NCI-H2081 (cell line): ENCODE measurements at regions not wholly inside any gene's neighbourhood (a gene's known extent, or its start where the extent isn't known, plus 50 kb on each side); places are given as distances from the start of the nearest gene placed in this dataset.
"Not testable (repeated sequence)": the region's sequence is repeated elsewhere in the genome, so short reads cannot be mapped to it uniquely, and the experiment has no call there.

ENCODE experiments used
- DNase-seq, 2 experiments: peaks; one replicate each; lab custom pipeline; 2025; lab: John Stamatoyannopoulos, UW

DNA sequence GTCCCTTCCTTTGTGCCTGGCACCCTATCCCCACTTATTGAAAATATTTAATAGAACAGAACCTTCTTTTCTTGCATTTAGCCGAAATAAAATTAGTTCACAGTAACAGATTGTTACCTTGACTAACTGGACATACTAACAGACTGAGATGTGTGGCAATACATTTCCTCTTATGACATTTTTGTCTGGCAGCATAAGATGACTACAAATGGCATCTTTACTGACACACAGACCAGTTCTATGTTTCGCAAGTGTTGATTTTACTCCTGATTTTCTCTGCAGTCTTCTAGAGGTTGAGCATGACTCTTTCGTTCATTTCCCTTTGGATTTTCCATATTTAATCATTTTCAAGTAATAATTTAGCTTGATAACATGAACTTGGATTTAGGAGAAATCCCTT is 474.6 kb downstream of the CBLN4 start:
- DNase-seq: no peak

DNA sequence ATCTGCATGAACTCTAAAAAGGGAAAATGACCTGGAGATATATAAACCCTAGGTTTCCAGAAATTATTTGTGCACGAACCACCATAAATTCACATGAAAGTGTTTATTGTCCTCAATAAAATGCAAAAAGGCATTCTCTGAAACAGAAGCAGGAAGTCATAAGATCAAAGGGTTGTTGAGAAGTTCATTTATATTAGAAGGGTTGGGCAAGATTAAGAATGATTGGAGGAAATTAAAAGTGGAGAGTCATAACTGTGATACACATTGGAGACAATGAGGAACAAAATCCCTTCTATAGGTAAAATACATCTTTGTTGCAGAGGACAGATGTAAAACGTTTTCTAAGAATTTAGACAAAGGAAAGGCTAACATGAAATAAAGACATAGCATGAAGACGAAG is 476.8 kb downstream of the CBLN4 start:
- no peak for DNase-seq

DNA sequence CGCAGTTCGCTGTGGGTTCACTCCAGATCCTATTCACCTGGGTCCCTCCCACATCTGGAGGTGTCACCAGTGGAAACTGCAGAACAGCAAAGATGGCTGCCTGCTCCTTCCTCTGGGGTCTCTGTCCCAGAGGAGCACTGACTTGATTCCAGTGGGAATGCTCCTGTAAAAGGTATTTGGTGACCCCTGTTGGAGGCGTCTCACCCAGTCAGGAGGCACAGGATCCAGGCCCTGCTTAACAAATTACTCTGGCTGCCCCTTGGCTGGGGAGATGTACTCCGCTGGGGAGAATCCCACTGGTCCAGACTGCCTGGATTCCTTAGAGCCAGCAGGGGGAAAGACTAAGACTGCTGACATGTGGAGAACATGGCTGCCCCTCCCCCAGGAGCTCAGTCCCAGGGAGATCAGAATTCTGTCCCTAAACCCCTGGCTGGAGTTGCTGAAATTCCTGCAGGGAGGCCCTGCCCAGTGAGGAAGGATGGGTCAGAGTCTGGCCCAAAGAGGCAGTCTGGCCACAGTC is 483.0 kb downstream of the CBLN4 start:
- DNase-seq: no peak

DNA sequence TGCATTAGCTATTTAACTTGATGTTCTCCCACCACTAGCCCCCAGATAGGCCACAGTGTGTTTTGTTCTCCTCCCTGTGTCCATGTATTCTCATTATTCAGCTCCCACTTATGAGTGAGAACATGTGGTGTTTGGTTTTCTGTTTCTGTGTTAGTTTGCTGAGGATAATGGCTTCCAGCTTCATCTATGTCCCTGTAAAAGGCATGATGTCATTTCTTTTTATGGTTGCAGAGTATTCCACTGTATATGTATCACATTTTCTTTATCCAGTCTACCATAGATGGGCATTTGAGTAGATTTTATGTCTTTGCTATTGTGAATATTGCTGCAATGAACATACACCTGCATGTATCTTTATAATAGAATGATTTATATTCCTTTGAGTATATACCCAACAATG is 487.7 kb downstream of the CBLN4 start:
- DNase-seq: not testable (repeated sequence)

DNA sequence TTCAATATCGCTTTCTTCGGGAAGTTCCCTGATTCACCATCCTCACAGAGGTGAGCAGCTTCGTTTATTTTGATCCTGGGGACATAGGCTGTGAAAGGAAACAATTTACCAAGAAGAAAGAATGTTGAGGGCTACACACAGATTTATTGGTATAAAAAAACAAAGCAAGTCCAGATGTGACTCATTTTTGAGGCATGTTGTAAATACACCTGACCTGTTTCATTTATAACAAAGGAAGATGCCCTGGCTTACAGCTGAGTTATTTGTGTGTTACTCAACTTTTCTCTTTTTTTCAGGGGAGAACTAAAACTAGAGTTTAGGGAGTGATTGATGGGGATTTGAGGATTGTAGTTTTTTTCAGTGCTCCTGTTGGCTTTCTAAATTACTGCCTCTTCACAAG is 489.5 kb downstream of the CBLN4 start:
- no peak for DNase-seq

DNA sequence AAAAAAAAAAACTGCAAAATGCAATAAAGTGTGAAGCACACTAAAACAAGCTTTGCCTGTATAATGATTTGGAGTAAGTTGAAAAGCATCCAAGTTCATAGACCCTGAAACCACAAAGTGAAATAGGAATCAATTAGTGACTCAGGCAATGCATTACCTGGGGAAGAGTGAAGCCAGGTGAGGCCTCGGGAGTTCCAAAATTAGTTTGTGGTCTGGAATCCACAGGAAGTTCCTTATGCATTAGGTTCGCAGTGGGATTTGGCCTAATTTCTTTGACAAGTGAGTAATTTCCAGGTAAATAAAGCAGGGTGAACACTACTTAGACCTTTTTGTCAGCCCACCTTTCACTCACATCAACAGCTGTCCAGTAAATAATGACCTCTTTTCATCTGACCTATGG is 490.8 kb downstream of the CBLN4 start:
- peak; percentile 27 to 38 for DNase-seq

DNA sequence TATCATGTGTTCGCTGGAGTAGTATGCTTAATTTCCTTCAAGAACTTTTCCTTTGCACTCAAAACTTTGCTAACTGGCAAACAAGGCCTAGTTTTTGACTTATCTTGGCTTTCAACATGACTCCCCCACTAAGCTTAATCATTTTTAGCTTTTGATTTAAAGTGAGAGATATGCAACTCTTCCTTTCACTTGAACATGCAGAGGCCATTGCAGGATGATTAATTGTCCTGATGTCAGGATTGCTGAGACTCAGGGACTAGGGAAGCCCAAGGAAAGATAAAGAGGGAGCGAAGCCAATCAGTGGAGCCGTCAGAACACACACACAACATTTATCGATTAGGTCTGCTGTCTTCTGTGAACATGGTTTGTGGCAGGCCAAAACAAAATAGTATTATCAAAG is 491.4 kb downstream of the CBLN4 start:
- no peak for DNase-seq

DNA sequence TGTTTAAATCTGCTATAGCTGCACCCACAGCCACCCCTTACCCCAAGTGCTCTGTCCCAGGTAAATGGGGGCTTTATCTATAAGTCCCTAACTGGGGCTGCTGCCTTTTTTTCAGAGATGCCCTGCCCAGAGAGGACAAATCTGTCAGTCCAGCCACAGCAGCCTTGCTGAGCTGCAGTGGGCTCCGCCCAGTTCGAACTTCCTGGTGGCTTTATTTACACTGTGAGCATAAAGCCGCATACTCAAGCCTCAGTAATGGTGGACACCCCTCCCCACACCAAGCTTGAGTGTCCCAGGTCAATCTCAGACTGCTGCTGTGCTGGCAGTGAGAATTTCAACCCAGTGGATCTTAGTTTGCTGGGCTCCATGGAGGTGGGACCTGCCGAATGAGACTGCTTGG is 505.2 kb downstream of the CBLN4 start:
- DNase-seq: no peak

DNA sequence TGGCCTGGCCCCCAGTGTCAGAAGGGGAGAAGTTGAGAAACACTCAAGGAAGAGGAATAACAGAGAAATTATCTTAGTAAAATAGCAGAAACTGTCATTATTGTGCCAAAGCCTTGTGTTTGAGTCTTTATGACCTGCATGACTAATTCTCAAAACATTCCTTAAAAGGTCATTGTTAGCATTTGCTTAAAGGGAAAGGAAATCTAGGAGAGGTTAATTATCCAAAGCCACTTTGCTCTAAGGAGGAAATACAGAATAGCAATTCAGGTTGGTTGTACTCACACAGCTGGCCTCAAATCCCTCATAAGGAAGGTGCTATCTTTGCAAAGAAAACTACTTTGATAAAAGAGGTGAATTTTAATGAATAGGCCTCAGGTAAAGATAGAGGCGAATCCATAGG is 516.7 kb downstream of the CBLN4 start:
- DNase-seq: no peak

DNA sequence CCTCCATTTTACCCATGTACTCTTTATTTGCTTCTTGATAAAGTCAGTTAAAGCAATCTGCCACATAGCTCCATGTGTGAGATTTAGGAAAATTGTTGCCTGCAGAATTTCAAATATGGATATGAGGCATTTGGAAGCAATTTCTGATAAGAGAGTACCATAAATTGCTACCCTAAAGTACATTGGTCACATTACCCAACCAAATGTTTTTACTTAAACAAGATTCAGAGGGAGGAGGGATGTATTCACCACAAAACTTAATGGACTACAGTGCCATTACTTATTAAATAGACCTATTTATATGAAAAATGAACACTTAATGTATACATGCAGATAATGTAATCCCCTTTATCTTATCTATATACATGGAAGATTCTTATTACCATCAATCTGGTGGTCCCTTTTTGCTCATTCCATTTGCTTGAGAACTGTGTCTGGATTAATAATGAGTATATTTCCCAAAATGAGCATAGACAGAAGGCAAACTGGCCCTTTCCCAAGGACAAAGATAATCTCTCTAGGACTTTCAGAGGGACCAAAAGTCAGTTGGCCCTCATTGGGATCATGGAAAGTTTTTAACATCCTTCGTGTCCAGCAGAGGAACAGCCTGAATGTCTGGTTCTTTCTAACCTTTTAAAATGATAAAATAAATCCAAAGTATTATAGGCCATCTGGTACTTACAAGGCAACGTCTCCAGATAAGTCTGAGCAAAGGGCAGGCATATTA is 526.4 kb downstream of the CBLN4 start:
- DNase-seq: no peak

DNA sequence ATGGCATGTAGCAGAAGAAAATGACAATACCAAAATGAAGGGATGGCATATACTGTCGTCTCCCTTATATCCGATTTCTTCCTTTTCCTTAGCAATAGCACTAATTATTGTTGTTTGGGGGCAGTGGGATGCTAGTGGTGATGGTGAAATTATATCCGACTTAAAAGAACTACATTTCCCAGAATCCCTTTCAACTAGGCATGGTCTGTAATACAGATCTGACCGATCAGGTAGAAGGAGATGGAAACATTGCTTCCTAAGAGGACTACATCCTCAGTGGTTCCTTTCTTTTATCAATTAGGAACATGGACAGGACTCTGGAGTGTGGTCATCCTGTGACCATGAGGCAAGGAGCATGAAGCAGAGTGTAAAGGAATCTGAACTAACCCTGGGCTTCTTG is 532.6 kb downstream of the CBLN4 start:
- no peak for DNase-seq

DNA sequence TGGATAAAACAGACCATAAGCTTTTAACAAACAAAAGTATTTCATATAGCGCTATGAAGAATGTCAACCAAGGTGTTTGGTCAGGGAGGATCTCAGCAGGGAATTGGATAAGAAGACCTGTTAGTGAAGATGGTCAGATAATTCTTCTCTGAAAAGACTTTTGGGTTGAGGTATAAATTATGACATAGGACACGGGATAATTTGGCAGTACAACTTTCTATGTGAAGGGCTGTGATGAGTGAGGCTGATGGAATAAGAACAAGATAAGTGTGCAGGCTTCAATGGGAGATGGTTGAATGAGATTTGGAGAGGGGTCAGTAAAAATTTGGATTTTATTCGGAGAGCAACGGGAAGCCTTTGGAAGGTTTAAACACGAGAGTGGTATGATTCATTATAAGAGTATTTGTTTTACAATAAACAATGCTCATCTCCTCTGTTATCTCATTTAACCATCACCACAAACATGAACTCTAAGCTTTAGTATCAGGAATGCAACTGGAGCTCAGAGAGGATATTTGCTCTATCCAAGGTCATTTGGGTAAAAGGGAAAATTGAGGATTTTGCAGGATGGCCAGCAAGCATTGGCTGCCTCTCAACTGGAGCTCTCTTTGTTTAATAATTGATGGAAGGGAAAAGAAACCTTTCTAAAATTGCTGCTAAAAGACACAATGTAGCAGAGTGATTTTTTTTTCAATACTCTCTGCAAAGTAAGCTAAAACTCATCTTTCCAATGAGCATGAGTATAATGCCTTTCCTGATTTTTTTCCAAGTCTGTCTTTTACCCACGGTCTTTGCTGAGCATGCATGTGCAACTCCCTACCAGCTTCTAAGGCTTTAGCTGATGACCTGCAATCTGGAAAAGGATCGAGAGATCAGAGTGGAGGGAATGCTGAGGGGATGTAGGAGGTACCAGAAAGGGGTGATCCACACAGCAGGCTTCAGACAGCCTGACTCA is 534.0 kb downstream of the CBLN4 start:
- no peak for DNase-seq

DNA sequence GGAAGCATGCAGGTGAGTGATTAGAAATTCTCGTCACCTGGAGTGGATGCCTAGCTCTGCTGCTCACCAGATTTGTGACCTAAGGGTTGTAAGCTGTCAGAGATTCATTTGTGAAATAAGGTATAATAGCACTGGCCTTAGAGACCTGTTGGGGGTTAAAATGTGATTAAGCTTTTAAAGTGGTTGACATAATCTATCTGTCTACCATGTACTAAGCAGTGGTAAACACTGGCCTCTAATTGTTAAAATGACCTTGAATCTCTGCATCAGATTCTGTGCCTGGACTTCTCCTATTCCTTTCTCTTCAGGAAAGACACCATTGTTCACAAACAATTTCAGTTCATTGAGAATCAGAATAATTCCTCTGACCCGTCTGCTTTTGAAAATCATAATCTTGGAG is 536.2 kb downstream of the CBLN4 start:
- DNase-seq: no peak

DNA sequence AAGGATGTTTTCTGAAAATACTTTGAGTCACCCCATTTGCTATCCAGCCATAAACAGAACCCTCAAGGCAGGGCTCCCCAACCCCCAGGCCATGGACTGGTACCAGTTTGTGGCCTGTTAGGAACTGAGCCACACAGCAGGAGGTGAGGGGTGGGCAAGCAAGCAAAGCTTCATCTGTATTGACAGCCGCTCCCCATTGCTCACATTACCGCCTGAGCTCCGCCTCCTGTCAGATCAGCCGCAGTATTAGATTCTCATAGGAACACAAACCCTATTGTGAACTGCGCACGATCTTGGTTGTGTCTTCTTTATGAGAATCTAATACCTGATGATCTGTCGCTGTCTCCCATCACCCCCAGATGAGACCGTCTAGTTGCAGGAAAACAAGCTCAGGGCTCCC is 543.8 kb downstream of the CBLN4 start:
- no peak for DNase-seq

DNA sequence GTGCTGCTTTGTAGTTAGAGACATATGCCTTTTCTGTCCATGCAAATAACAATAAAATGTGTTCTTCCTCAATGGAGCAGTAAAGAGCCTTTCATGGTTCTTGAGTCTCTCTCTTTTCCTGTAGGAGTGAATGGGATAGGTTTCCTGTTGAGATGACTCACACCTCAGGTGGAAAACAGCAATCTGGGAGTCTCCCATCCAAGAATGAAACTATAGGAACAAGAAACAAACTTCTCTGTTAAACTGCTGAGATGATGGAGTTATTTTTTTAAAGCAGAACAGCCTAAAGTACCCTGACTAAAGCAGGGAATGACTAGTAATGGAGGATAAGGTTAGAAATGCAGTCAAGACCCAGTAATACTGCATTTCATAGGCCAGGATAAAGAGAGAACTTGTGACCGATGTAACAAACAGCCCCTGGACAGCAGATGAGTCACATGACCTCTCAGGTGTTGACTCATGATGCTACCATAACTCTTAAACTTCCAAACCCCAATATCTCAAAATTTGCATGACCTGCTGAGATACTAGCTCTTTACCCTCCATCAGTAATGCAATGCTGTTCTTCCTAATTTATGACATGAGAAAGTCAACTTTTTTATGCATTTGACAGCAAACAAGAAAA is 548.9 kb downstream of the CBLN4 start:
- DNase-seq: no peak

DNA sequence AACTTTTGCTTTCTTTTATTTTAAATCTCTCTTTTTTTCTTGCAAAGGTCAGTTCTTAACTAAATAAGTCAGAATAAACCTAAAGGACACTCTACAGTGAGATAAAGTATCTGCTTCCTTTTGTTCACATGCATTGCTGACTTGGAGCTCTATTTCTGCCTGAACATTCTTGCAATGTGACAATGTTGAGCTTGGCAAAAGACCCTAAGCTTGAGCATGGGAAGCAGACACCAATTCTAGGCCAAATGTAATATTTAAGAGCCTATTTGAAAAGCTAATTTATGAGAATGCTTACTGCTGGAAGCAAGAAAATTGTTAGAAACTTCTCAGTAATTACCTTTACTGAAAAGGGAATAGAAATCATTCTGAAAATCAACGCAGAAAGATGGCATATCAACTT is 556.2 kb downstream of the CBLN4 start:
- no peak for DNase-seq

DNA sequence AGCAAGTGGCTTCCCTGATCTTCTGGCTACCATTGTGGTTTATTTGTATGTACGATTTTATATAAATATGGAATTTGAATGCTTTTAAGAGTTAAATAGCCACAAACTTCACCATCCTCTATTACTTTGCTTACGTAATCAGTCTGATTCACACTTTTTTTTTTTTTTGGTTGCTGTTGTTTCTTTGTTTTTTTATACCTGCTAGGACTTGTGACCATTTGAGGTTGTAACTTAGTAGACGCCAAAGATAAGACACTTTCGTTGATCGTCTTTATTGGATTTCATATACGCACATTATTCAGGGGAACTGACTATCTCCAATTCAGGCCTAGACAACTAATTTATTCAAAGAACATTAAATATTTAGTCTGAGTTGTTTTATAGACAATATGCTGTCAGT is 559.0 kb downstream of the CBLN4 start:
- DNase-seq: no peak

DNA sequence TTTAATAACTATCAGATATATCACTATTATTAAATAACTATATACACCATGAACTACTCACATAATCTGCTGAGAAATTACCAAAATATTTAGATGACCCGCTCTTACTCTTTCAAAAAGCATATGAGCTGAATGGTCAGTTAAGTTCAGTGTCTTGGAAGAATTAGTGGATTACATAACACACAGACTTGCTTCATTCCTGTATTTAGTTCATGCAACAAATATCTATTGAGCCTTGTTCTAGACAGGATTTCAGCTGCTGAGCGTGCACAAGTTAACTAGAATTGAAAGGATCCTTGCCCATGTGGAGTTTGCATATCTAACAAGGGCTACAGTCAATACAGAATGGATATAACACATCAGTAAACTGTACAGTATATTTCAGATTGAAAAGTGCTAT is 566.2 kb downstream of the CBLN4 start:
- DNase-seq: no peak

DNA sequence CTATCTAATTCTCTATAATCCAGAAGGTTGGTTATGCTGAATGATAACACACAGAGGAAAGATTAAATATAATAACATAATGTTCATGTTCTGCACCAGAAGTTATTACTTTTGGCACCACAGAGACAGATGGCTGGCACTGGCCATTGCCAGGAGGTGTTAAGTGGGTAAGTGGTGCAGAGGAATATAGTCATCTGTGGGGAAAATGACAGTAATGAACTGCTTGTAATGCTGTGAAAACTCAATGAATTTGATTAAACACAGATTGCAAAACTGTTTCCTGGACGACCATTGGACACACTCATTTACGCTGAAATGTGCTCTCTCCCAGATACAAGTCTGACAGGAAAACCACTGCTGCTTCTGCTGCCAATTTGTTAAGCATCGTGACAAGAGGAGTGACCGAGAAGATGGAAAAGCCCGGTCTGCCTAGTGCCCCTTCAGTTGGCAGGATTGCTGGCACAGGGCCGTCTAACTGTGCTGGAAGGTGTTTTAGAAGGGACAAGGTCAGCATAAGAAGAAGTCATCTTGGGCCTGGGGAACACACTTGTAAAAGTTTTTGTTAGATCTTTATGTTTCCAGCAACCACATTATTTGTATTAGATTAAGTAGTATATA is 567.4 kb downstream of the CBLN4 start:
- peak; percentile 81 to 93 for DNase-seq

DNA sequence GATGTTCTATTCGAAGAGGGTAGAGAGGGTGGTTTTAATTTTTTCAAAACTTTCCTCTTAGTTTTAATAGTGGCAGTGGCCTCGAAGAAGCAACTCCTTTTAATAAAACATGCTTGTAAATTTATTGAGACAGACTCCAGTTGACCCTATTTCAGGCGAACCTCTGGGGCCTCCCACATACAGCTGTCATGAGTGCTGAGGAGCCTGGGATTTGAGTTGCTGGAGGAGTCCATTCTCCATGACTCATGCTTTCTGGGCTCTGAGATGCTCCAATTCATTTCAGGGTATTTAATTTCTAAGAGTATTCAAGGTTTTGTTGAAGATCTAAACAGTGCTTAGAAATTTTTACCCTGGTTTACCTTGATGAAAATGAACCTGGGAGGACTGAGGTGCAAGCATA is 580.4 kb downstream of the CBLN4 start:
- DNase-seq: no peak

DNA sequence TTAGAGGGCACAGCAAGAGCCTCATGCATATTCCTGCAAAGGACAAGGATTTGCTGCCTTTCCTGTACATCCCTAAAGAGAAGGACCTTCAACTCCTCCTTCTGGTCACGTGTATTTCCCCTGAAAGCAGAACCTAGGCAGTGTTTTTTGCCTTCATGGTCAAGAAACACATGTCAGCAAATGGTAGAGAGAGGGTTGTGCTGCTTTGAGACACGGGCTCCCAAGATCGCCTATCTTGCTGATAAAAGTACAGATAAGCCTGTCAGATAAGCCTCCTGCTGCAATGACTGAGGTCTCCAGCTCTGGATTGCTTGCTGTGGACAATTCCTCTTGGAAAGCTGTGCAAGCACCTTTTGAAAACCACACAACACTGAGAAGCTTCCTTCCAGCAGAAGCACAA is 580.8 kb downstream of the CBLN4 start:
- no peak for DNase-seq

DNA sequence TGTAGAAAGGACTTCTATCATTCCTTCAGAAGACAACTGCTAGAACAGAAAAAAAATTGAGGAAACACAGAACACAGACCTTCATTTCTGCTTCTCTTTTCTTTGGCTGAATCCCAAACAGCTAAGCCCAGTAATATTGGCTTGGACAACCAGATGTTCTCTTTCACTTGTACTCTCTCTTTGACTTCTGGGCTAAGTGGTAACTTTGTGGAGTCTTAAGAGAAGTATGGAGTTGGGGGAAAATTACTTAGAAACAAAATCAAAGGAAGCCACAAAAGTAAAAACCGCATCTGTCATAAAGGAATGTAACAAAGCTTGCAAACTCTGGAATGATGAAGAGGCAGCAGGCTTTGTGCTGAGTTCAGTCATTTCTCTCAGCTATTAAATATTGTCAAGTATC is 587.5 kb downstream of the CBLN4 start:
- no peak for DNase-seq
